HuH-7.5 (cell line): ENCODE measurements at regions not wholly inside any gene's neighbourhood (a gene's known extent, or its start where the extent isn't known, plus 50 kb on each side); places are given as distances from the start of the nearest gene placed in this dataset.
"Not testable (repeated sequence)": the region's sequence is repeated elsewhere in the genome, so short reads cannot be mapped to it uniquely, and the experiment has no call there.

Source experiments
- DNase-seq: peaks from one replicate; pipeline ENCODE4 v3.0.0; 2011; ENCODE audit warnings: low spot score

GRCh38 chr14:101247842-101248725, 313.2 kb upstream of the DIO3 start:
- DNase-seq: no peak

GRCh38 chr14:101248840-101249675, 312.2 kb upstream of the DIO3 start:
- no peak for DNase-seq

GRCh38 chr14:101249676-101250036, 311.6 kb upstream of the DIO3 start:
- DNase-seq: no peak

GRCh38 chr14:101250336-101250947, 310.9 kb upstream of the DIO3 start:
- DNase-seq: no peak

- DNase-seq: no peak
Observed at GRCh38 chr14:101250948-101251811, 310.1 kb upstream of the DIO3 start.

GRCh38 chr14:101251812-101252442, 309.4 kb upstream of the DIO3 start:
- no peak for DNase-seq

- DNase-seq: no peak
Observed at GRCh38 chr14:101252443-101253214, 308.7 kb upstream of the DIO3 start.

GRCh38 chr14:101253948-101254347, 307.3 kb upstream of the DIO3 start:
- no peak for DNase-seq

- no peak for DNase-seq
Observed at GRCh38 chr14:101254805-101255764, 306.2 kb upstream of the DIO3 start.

- no peak for DNase-seq
Observed at GRCh38 chr14:101255765-101256125, 305.6 kb upstream of the DIO3 start.

GRCh38 chr14:101256266-101256665, 305.0 kb upstream of the DIO3 start:
- DNase-seq: no peak

GRCh38 chr14:101257551-101257950, 303.7 kb upstream of the DIO3 start:
- no peak for DNase-seq

GRCh38 chr14:101259748-101260147, 301.5 kb upstream of the DIO3 start:
- no peak for DNase-seq

- not testable (repeated sequence) for DNase-seq
Observed at GRCh38 chr14:101266441-101266840, 294.9 kb upstream of the DIO3 start.

- no peak for DNase-seq
Observed at GRCh38 chr14:101273091-101273490, 288.2 kb upstream of the DIO3 start.

GRCh38 chr14:101276309-101277091, 284.8 kb upstream of the DIO3 start:
- DNase-seq: no peak

GRCh38 chr14:101282418-101282817, 278.9 kb upstream of the DIO3 start:
- DNase-seq: no peak

GRCh38 chr14:101284711-101285110, 276.6 kb upstream of the DIO3 start:
- no peak for DNase-seq
